ENCODE measurements at regions not wholly inside any gene's neighbourhood (a gene's known extent, or its start where the extent isn't known, plus 50 kb on each side); places are given as distances from the start of the nearest gene placed in this dataset.
"Not testable (repeated sequence)": the region's sequence is repeated elsewhere in the genome, so short reads cannot be mapped to it uniquely, and the experiment has no call there.

GRCh38 chr9:107827884-107828283 lies 338.3 kb upstream of the KLF4 start:
- H3K27me3 Mint-ChIP-seq (ENCODE audit: low read depth) = no peaks in the 10 kb centered on the region
- H3K4me3 Mint-ChIP-seq = no peak overlapping the region
- H3K36me3 Mint-ChIP-seq (ENCODE audit: low read depth) = no peaks in the 10 kb centered on the region
- no peak overlapping the region for H3K27ac Mint-ChIP-seq
- no peaks in the 10 kb centered on the region for H3K4me1 Mint-ChIP-seq (ENCODE audit: low read depth)
- H3K9me3 Mint-ChIP-seq = no peaks in the 10 kb centered on the region

- Mint-ChIP-seq H3K27me3 (ENCODE audit: low read depth) (no peaks in the 10 kb centered on the region), H3K9me3 (no peaks in the 10 kb centered on the region), H3K4me1 (ENCODE audit: low read depth) (no peaks in the 10 kb centered on the region), H3K36me3 (ENCODE audit: low read depth) (no peaks in the 10 kb centered on the region), H3K4me3 (no peak overlapping the region), H3K27ac (no peak overlapping the region)
Observed at GRCh38 chr9:107827304-107827703, 337.7 kb upstream of the KLF4 start.

GRCh38 chr9:107826688-107826983 lies 337.1 kb upstream of the KLF4 start:
- not testable (repeated sequence) for H3K36me3 Mint-ChIP-seq (ENCODE audit: low read depth); H3K4me1 Mint-ChIP-seq (ENCODE audit: low read depth); H3K4me3 Mint-ChIP-seq; H3K27me3 Mint-ChIP-seq (ENCODE audit: low read depth); H3K27ac Mint-ChIP-seq; H3K9me3 Mint-ChIP-seq

GRCh38 chr9:107824556-107824955 lies 335.0 kb upstream of the KLF4 start:
- no peak overlapping the region for H3K27ac Mint-ChIP-seq
- H3K27me3 Mint-ChIP-seq (ENCODE audit: low read depth) = no peaks in the 10 kb centered on the region
- no peaks in the 10 kb centered on the region for H3K36me3 Mint-ChIP-seq (ENCODE audit: low read depth)
- no peaks in the 10 kb centered on the region for H3K4me1 Mint-ChIP-seq (ENCODE audit: low read depth)
- peaks cover 4% of the 10 kb centered on the region for H3K9me3 Mint-ChIP-seq
- no peak overlapping the region for H3K4me3 Mint-ChIP-seq

- Mint-ChIP-seq H3K27ac (no peak overlapping the region), H3K4me3 (no peak overlapping the region), H3K36me3 (ENCODE audit: low read depth) (no peaks in the 10 kb centered on the region), H3K9me3 (peaks cover 4% of the 10 kb centered on the region), H3K4me1 (ENCODE audit: low read depth) (no peaks in the 10 kb centered on the region), H3K27me3 (ENCODE audit: low read depth) (no peaks in the 10 kb centered on the region)
Observed at GRCh38 chr9:107819772-107820565, 330.4 kb upstream of the KLF4 start.

- not testable (repeated sequence) for H3K27ac Mint-ChIP-seq; H3K27me3 Mint-ChIP-seq (ENCODE audit: low read depth); H3K9me3 Mint-ChIP-seq; H3K4me1 Mint-ChIP-seq (ENCODE audit: low read depth); H3K4me3 Mint-ChIP-seq; H3K36me3 Mint-ChIP-seq (ENCODE audit: low read depth)
Observed at GRCh38 chr9:107818503-107818829, 328.9 kb upstream of the KLF4 start.

- H3K4me3 Mint-ChIP-seq; H3K4me1 Mint-ChIP-seq (ENCODE audit: low read depth); H3K27ac Mint-ChIP-seq; H3K9me3 Mint-ChIP-seq; H3K27me3 Mint-ChIP-seq (ENCODE audit: low read depth); H3K36me3 Mint-ChIP-seq (ENCODE audit: low read depth): not testable (repeated sequence)
Observed at GRCh38 chr9:107817595-107818502, 328.3 kb upstream of the KLF4 start.

- Mint-ChIP-seq H3K9me3 (peaks cover 4% of the 10 kb centered on the region), H3K36me3 (ENCODE audit: low read depth) (no peaks in the 10 kb centered on the region), H3K27ac (no peak overlapping the region), H3K4me1 (ENCODE audit: low read depth) (no peaks in the 10 kb centered on the region), H3K4me3 (no peak overlapping the region), H3K27me3 (ENCODE audit: low read depth) (no peaks in the 10 kb centered on the region)
Observed at GRCh38 chr9:107816561-107817021, 327.0 kb upstream of the KLF4 start.

- Mint-ChIP-seq H3K9me3 (peaks cover 4% of the 10 kb centered on the region), H3K4me1 (ENCODE audit: low read depth) (no peaks in the 10 kb centered on the region), H3K27me3 (ENCODE audit: low read depth) (no peaks in the 10 kb centered on the region), H3K36me3 (ENCODE audit: low read depth) (no peaks in the 10 kb centered on the region), H3K4me3 (no peak overlapping the region), H3K27ac (no peak overlapping the region)
Observed at GRCh38 chr9:107815782-107816560, 326.4 kb upstream of the KLF4 start.

GRCh38 chr9:107813287-107813686 lies 323.7 kb upstream of the KLF4 start:
- Mint-ChIP-seq H3K4me3 (no peak overlapping the region), H3K27ac (no peak overlapping the region), H3K36me3 (ENCODE audit: low read depth) (no peaks in the 10 kb centered on the region), H3K4me1 (ENCODE audit: low read depth) (no peaks in the 10 kb centered on the region), H3K27me3 (ENCODE audit: low read depth) (no peaks in the 10 kb centered on the region), H3K9me3 (no peaks in the 10 kb centered on the region)

- Mint-ChIP-seq H3K27ac (no peak overlapping the region), H3K4me1 (ENCODE audit: low read depth) (no peaks in the 10 kb centered on the region), H3K9me3 (no peaks in the 10 kb centered on the region), H3K4me3 (no peak overlapping the region), H3K27me3 (ENCODE audit: low read depth) (no peaks in the 10 kb centered on the region), H3K36me3 (ENCODE audit: low read depth) (no peaks in the 10 kb centered on the region)
Observed at GRCh38 chr9:107810461-107810961, 320.9 kb upstream of the KLF4 start.

GRCh38 chr9:107809871-107810460 lies 320.4 kb upstream of the KLF4 start:
- Mint-ChIP-seq H3K36me3 (ENCODE audit: low read depth) (no peaks in the 10 kb centered on the region), H3K27ac (no peak overlapping the region), H3K4me3 (no peak overlapping the region), H3K9me3 (no peaks in the 10 kb centered on the region), H3K27me3 (ENCODE audit: low read depth) (no peaks in the 10 kb centered on the region), H3K4me1 (ENCODE audit: low read depth) (no peaks in the 10 kb centered on the region)

GRCh38 chr9:107807183-107807582 lies 317.6 kb upstream of the KLF4 start:
- H3K27ac Mint-ChIP-seq = no peak overlapping the region
- H3K4me3 Mint-ChIP-seq = no peak overlapping the region
- no peaks in the 10 kb centered on the region for H3K4me1 Mint-ChIP-seq (ENCODE audit: low read depth)
- no peaks in the 10 kb centered on the region for H3K9me3 Mint-ChIP-seq
- no peaks in the 10 kb centered on the region for H3K27me3 Mint-ChIP-seq (ENCODE audit: low read depth)
- H3K36me3 Mint-ChIP-seq (ENCODE audit: low read depth) = no peaks in the 10 kb centered on the region

- Mint-ChIP-seq H3K9me3 (no peaks in the 10 kb centered on the region), H3K27ac (no peak overlapping the region), H3K4me3 (no peak overlapping the region), H3K36me3 (ENCODE audit: low read depth) (no peaks in the 10 kb centered on the region), H3K4me1 (ENCODE audit: low read depth) (no peaks in the 10 kb centered on the region), H3K27me3 (ENCODE audit: low read depth) (no peaks in the 10 kb centered on the region)
Observed at GRCh38 chr9:107805201-107805600, 315.6 kb upstream of the KLF4 start.
